K562 (cell line): ENCODE measurements at regions not wholly inside any gene's neighbourhood (a gene's known extent, or its start where the extent isn't known, plus 50 kb on each side); places are given as distances from the start of the nearest gene placed in this dataset.

Experiments
- ATAC-seq: fragments of 200-7000 bp; cut with Tn5 transposase; 3 replicates; pipeline ENCODE4 v1.9.1; 2020; ENCODE audit warnings: moderate library complexity
- BruUV-seq: library from RNA; stranded (reverse); fragments of 400-500 nt; replicated peaks from 2 replicates; lab custom pipeline; 2021; lab: Mats Ljungman, UMichigan
- CTCF ChIA-PET: fragments of 300-600 bp; formaldehyde crosslinking; extraction: SDS; loops from one replicate; lab custom pipeline; 2021; ENCODE audit warnings: low intra/inter-chr PET ratio; lab: Yijun Ruan, JAX
- POLR2A ChIA-PET: fragments of 300-600, 350-650 bp; sonication (Branson Sonifier 250); formaldehyde crosslinking; extraction: SDS; loops from one replicate; lab custom pipeline; 2021; ENCODE audit warnings: antibody characterized with exemption, inconsistent platforms; lab: Yijun Ruan, JAX
- DNase-seq, 4 experiments: peaks; one replicate each; pipeline versions ENCODE4 v3.0.0 to v3.0.0-alpha.2; 2011 to 2018; ENCODE audit warnings: low spot score in 3 of 4, mixed read lengths in 3 of 4; ENCODE audit errors: extremely low read depth in 1 of 4
- FAIRE-seq: peaks from 2 replicates; lab custom pipeline; 2011; peaks lifted over from hg19 to GRCh38; lab: Jason Lieb, UNC
- H2AFZ ChIP-seq: 2 replicates; pipeline ENCODE4 v1.6.0; 2011; ENCODE audit warnings: low read depth, low read length, control low read depth, inconsistent platforms
- H3K27ac ChIP-seq: fragments of 200-600 bp; 3 replicates; pipeline ENCODE4 v1.8.0; 2011; ENCODE audit warnings: low read depth, mild to moderate bottlenecking, control low read depth, inconsistent platforms, low read length, moderate library complexity, mixed read lengths; ENCODE audit errors: extremely low read depth
- H3K27me3 ChIP-seq, 2 experiments: fragments of 300-600 bp in 1 of 2; 2 replicates in 1 of 2; 3 replicates in 1 of 2; pipeline versions ENCODE4 v1.6.0 to v1.8.0; 2011; ENCODE audit warnings: inconsistent platforms in 2 of 2, low read length in 2 of 2, mild to moderate bottlenecking in 1 of 2, mixed read lengths in 1 of 2, moderate library complexity in 1 of 2; ENCODE audit not compliant: control insufficient read depth in 2 of 2, insufficient read depth in 2 of 2
- H3K36me3 ChIP-seq: fragments of 300-600 bp; 3 replicates; pipeline ENCODE4 v1.8.0; 2011; ENCODE audit warnings: mild to moderate bottlenecking, low read length, inconsistent platforms; ENCODE audit not compliant: control insufficient read depth, insufficient read depth
- H3K4me1 ChIP-seq, 2 experiments: fragments of 200-600 bp in 1 of 2; replicated peaks in 1 of 2; 2 replicates in 1 of 2; 3 replicates in 1 of 2; pipeline versions ENCODE4 v1.5.1 to v1.8.0; 2011; ENCODE audit warnings: inconsistent platforms in 2 of 2, low read length in 2 of 2, mild to moderate bottlenecking in 1 of 2, mixed read lengths in 1 of 2, moderate library complexity in 1 of 2; ENCODE audit not compliant: control insufficient read depth in 2 of 2, insufficient read depth in 2 of 2
- H3K4me2 ChIP-seq: 2 replicates; pipeline ENCODE4 v1.6.1; 2011; ENCODE audit warnings: low read length, control low read depth, inconsistent platforms, mixed read lengths; ENCODE audit not compliant: insufficient read depth
- H3K4me3 ChIP-seq: fragments of 200-600 bp; sonication (generic), shearing (Covaris generic); 2 replicates; pipeline ENCODE4 v1.5.1; 2016; ENCODE audit warnings: control low read depth, inconsistent platforms
- H3K79me2 ChIP-seq: fragments of 200-600 bp; 3 replicates; pipeline ENCODE4 v1.8.0; 2011; ENCODE audit warnings: low read length, inconsistent platforms; ENCODE audit not compliant: control insufficient read depth, insufficient read depth
- H3K9ac ChIP-seq, 2 experiments: 2 replicates each; pipeline versions ENCODE4 v1.6.0 to v1.6.1; 2011; ENCODE audit warnings: low read depth in 2 of 2, low read length in 2 of 2, control low read depth in 1 of 2, inconsistent platforms in 1 of 2, mild to moderate bottlenecking in 1 of 2, mixed read lengths in 1 of 2; ENCODE audit not compliant: insufficient read depth in 1 of 2
- H3K9me1 ChIP-seq: one replicate; pipeline ENCODE4 v1.6.0; 2011; ENCODE audit warnings: inconsistent platforms, mild to moderate bottlenecking, low read length, moderate library complexity; ENCODE audit not compliant: control insufficient read depth, insufficient read depth
- H3K9me3 ChIP-seq: replicated peaks from 2 replicates; pipeline ENCODE4 v1.5.1; 2011; ENCODE audit warnings: low read depth, low read length, inconsistent platforms; ENCODE audit not compliant: control insufficient read depth, insufficient read depth
- H4K20me1 ChIP-seq: replicated peaks from 2 replicates; pipeline ENCODE4 v1.6.1; 2011; ENCODE audit warnings: low read length, inconsistent platforms, mixed read lengths; ENCODE audit not compliant: control insufficient read depth, insufficient read depth
- CREB1 ChIP-seq, 2 experiments: sonication (generic) in 1 of 2; formaldehyde crosslinking in 1 of 2; IDR thresholded peaks; 2 replicates each; pipeline versions ENCODE4 v1.6.1 to v1.8.0; 2012 to 2022; ENCODE audit warnings: inconsistent platforms in 1 of 2, mild to moderate bottlenecking in 1 of 2, missing genetic modification reagents in 1 of 2, moderate library complexity in 1 of 2
- GTF2E2 ChIP-seq: fragments of 200-800 bp; sonication (Bioruptor generic); IDR thresholded peaks from 2 replicates; pipeline ENCODE4 v1.6.1; 2016; ENCODE audit warnings: missing genetic modification characterization, missing compliant biosample characterization
- IFI16 ChIP-seq: fragments of 250-450 bp; sonication (Bioruptor Pico); IDR thresholded peaks from 2 replicates; pipeline ENCODE4 v2.1.2; 2022; ENCODE audit warnings: mild to moderate bottlenecking, inconsistent platforms
- POLR2G ChIP-seq: fragments of 200-400 bp; formaldehyde crosslinking; IDR thresholded peaks from 2 replicates; pipeline ENCODE4 v1.6.1; 2017; ENCODE audit warnings: low read depth, mild to moderate bottlenecking, antibody characterized with exemption, low read length, moderate library complexity
- PTRF ChIP-seq: fragments of 450-650 bp; IDR thresholded peaks from 2 replicates; pipeline ENCODE4 v1.6.1; 2016; ENCODE audit warnings: mild to moderate bottlenecking, missing genetic modification characterization, missing compliant biosample characterization
- SRF ChIP-seq, 2 experiments: fragments of 250-450, 450-650 bp in 1 of 2; sonication (Bioruptor Pico) in 1 of 2; sonication (generic) in 1 of 2; formaldehyde crosslinking; IDR thresholded peaks; 2 replicates each; pipeline versions ENCODE4 v1.5.0 to v1.5.1; 2020 to 2022; ENCODE audit warnings: mild to moderate bottlenecking in 1 of 2, missing genetic modification reagents in 1 of 2
- U2AF1 ChIP-seq: fragments of 200-400 bp; formaldehyde crosslinking; optimal IDR thresholded peaks from 2 replicates; pipeline ENCODE3; 2017; ENCODE audit warnings: mild to moderate bottlenecking, low read depth, low read length, moderate library complexity
- ZNF644 ChIP-seq: fragments of 200-800 bp; sonication (Bioruptor generic); IDR thresholded peaks from 2 replicates; pipeline ENCODE4 v1.6.1; 2016; ENCODE audit warnings: low read depth, missing genetic modification characterization, missing compliant biosample characterization
- WGBS: fragments of 100-300 bp; shearing (Covaris generic); methylation state at CpG from one replicate; pipeline ENCODE4 v1.1.6; 2016; ENCODE audit warnings: low coverage, mixed read lengths; ENCODE audit not compliant: insufficient coverage; ENCODE audit errors: missing lambda C conversion rate; 5-methylcytosine and 5-hydroxymethylcytosine counted together
- in situ Hi-C: fragments of 300-500 bp; cut with MboI; formaldehyde crosslinking; loops from 4 replicates; pipeline ENCODE4 v1.15.0; 2018; ENCODE audit warnings: inconsistent platforms, mixed read lengths
- intact Hi-C: fragments of 100-400 bp; cut with micrococcal nuclease; formaldehyde crosslinking; loops from 2 replicates; pipeline ENCODE4 v1.14.2; 2022
- TF ChIP-seq, protein P1 (sequence below), 2 experiments: fragments of 450-650 bp; IDR thresholded peaks; 2 replicates each; pipeline ENCODE4 v1.6.1; 2016; ENCODE audit warnings: mild to moderate bottlenecking in 2 of 2, borderline replicate concordance in 1 of 2, low read depth in 1 of 2, moderate library complexity in 1 of 2
- TF ChIP-seq, protein P2 (sequence below), 2 experiments: fragments of 450-650 bp; conservative IDR thresholded peaks; 2 replicates each; pipeline ENCODE4 v1.6.1; 2017; ENCODE audit warnings: mild to moderate bottlenecking in 2 of 2, moderate library complexity in 2 of 2
- TF ChIP-seq, protein P3 (sequence below): fragments of 250-450 bp; sonication (Bioruptor Pico); IDR thresholded peaks from 2 replicates; pipeline ENCODE4 v1.8.0; 2022; ENCODE audit warnings: inconsistent platforms, mild to moderate bottlenecking, moderate library complexity, borderline replicate concordance

DNA sequence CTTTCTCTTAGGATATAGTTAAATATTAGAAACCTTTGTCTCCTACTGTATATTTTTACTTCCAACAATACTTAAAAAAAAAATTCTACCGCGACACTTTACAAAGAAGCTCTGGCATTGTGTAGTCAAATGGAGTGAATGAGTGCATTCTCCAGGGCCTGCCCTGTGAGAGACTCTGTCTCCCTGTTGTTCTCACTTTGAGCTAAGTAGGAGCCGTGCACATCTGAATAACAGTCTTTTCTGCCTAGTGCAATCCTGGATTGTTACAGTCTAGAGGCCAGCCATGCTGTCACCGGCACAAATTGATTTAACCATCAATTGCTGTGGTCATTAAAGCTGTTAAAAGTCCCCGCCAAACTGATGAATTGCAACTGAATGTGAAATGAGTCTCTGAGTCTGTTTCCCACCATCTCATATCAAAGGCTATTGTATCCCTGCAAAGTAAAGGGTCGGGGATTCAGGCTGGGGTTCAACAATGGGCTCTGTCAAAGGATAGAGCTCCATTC is 156.0 kb downstream of the RFPL4B start:
- Histone ChIP-seq H3K4me2 (no peak overlapping the region), H4K20me1 (no peaks in the 10 kb centered on the region), H3K4me1 (no peaks in the 10 kb centered on the region), H3K9ac (no peak overlapping the region), H3K27ac (no peak overlapping the region), H3K9me1 (no peaks in the 10 kb centered on the region), H3K79me2 (no peaks in the 10 kb centered on the region), H3K4me3 (no peak overlapping the region), H3K27me3 (no peaks in the 10 kb centered on the region), H3K36me3 (no peaks in the 10 kb centered on the region), H3K9me3 (no peaks in the 10 kb centered on the region), H2AFZ (no peak overlapping the region)
- DNase-seq (no peak), ATAC-seq (no peak), FAIRE-seq (no peak)
- BruUV-seq: no TSS peak
- intact Hi-C loops (no loop called here), in situ Hi-C loops (no loop called here)
- ChIA-PET POLR2A (no interaction called here), CTCF (no interaction called here)
- 2% methylated on average over 6 of the region's 6 CpGs for WGBS
- no peak for TF ChIP-seq PTRF
- TF ChIP-seq SRF (CRISPR knock-in tag; IDR thresholded peaks at IDR 0.05): no peak
- no peak for TF ChIP-seq POLR2G
- no peak for TF ChIP-seq U2AF1
- TF ChIP-seq, protein P1, sequence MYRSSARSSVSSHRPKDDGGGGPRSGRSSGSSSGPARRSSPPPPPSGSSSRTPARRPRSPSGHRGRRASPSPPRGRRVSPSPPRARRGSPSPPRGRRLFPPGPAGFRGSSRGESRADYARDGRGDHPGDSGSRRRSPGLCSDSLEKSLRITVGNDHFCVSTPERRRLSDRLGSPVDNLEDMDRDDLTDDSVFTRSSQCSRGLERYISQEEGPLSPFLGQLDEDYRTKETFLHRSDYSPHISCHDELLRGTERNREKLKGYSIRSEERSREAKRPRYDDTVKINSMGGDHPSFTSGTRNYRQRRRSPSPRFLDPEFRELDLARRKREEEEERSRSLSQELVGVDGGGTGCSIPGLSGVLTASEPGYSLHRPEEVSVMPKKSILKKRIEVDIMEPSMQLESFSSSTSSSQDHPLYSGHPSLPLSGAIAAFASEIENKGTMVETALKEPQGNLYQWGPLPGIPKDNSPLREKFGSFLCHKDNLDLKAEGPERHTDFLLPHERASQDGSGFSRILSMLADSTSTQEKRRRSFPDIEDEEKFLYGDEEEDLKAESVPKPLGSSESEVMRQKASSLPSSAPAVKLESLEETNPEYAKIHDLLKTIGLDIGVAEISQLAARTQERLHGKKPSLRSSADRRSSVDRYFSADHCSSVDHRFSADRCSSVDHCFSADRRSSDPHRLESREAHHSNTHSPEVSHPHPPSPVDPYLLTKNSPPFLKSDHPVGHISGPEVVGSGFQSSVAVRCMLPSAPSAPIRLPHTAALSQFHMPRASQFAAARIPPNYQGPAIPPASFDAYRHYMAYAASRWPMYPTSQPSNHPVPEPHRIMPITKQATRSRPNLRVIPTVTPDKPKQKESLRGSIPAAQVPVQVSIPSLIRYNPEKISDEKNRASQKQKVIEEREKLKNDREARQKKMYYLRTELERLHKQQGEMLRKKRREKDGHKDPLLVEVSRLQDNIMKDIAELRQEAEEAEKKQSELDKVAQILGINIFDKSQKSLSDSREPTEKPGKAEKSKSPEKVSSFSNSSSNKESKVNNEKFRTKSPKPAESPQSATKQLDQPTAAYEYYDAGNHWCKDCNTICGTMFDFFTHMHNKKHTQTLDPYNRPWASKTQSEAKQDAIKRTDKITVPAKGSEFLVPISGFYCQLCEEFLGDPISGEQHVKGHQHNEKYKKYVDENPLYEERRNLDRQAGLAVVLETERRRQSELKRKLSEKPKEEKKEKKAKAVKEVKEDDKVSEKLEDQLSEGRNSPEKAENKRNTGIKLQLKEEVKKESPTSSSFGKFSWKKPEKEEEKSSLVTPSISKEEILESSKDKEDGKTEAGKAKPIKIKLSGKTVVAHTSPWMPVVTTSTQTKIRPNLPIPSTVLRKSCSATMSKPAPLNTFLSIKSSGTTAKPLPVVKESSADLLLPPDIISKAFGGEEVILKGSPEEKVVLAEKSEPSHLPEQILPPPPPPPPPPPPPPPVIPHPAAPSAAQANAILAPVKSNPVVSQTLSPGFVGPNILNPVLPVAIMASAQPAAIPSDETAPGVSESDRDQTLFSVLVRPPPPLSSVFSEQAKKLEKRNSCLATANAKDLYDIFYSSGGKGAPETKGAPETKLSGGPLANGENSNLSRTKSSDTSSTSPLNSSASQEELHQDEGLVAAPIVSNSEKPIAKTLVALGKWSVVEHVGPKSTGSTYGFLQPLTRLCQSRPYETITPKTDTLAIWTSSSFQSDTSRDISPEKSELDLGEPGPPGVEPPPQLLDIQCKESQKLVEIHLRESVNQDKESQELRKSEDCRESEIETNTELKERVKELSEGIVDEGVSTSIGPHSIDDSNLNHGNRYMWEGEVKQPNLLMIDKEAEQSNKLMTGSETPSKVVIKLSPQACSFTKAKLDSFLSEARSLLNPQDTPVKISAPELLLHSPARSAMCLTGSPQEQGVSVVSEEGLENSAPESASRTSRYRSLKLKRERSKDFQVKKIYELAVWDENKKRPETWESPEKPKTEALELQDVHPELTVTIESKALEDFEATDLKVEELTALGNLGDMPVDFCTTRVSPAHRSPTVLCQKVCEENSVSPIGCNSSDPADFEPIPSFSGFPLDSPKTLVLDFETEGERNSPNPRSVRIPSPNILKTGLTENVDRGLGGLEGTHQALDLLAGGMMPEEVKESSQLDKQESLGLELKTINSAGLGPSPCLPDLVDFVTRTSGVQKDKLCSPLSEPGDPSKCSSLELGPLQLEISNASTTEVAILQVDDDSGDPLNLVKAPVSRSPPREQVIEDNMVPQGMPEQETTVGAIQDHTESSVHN (IDR thresholded peaks at IDR 0.05; ENCODE audit: borderline replicate concordance in 1 of 2, low read depth in 1 of 2): no peak
- TF ChIP-seq ZNF644 (tag): no peak
- TF ChIP-seq, protein P2, sequence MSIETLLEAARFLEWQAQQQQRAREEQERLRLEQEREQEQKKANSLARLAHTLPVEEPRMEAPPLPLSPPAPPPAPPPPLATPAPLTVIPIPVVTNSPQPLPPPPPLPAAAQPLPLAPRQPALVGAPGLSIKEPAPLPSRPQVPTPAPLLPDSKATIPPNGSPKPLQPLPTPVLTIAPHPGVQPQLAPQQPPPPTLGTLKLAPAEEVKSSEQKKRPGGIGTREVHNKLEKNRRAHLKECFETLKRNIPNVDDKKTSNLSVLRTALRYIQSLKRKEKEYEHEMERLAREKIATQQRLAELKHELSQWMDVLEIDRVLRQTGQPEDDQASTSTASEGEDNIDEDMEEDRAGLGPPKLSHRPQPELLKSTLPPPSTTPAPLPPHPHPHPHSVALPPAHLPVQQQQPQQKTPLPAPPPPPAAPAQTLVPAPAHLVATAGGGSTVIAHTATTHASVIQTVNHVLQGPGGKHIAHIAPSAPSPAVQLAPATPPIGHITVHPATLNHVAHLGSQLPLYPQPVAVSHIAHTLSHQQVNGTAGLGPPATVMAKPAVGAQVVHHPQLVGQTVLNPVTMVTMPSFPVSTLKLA (conservative IDR thresholded peaks at IDR 0.05): no peak
- TF ChIP-seq CREB1 (IDR thresholded peaks at IDR 0.05): no peak
- TF ChIP-seq CREB1 (CRISPR knock-in tag; IDR thresholded peaks at IDR 0.05): no peak
- TF ChIP-seq GTF2E2 (tag): no peak
- no peak for TF ChIP-seq IFI16 (CRISPR knock-in tag)
- TF ChIP-seq, protein P3, sequence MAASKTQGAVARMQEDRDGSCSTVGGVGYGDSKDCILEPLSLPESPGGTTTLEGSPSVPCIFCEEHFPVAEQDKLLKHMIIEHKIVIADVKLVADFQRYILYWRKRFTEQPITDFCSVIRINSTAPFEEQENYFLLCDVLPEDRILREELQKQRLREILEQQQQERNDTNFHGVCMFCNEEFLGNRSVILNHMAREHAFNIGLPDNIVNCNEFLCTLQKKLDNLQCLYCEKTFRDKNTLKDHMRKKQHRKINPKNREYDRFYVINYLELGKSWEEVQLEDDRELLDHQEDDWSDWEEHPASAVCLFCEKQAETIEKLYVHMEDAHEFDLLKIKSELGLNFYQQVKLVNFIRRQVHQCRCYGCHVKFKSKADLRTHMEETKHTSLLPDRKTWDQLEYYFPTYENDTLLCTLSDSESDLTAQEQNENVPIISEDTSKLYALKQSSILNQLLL (CRISPR knock-in tag): no peak
